A673 (cell line): ENCODE measurements at regions not wholly inside any gene's neighbourhood (a gene's known extent, or its start where the extent isn't known, plus 50 kb on each side); places are given as distances from the start of the nearest gene placed in this dataset.

Experiments
- EZH2 ChIP-seq: fragments of 200-600 bp; sonication (generic); IDR thresholded peaks from 2 replicates; pipeline ENCODE4 v1.6.1; 2017; ENCODE audit warnings: borderline replicate concordance, low read depth, mild to moderate bottlenecking, mixed read lengths, antibody characterized with exemption, low read length; ENCODE audit not compliant: poor library complexity, severe bottlenecking
- TF ChIP-seq, protein P1 (sequence below): fragments of 300-800, 200-600 bp; sonication (generic); conservative IDR thresholded peaks from 2 replicates; pipeline ENCODE4 v1.5.1; 2017; ENCODE audit warnings: low read depth, mild to moderate bottlenecking, antibody characterized with exemption, low read length, moderate library complexity, mixed read lengths

DNA sequence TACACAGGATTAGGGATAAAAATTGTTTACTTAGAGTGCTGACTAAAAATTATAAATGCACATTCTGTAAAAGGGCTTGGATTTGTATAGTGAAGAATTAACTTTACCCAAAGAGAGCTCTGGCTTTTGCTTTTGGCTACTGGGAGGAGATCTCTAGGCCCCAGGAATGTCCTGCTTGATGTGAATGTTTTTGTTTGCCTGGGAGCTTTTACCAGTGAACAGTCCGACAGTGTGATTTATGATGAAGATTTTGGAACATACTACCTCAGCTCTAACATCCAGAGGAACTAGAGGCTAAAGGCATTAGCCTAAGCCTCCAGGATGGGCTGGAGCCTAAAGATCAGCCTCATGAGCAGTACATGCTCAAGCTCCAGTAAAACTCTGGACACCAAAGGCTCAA is 103.7 kb upstream of the RFX3 start:
- TF ChIP-seq, protein P1, sequence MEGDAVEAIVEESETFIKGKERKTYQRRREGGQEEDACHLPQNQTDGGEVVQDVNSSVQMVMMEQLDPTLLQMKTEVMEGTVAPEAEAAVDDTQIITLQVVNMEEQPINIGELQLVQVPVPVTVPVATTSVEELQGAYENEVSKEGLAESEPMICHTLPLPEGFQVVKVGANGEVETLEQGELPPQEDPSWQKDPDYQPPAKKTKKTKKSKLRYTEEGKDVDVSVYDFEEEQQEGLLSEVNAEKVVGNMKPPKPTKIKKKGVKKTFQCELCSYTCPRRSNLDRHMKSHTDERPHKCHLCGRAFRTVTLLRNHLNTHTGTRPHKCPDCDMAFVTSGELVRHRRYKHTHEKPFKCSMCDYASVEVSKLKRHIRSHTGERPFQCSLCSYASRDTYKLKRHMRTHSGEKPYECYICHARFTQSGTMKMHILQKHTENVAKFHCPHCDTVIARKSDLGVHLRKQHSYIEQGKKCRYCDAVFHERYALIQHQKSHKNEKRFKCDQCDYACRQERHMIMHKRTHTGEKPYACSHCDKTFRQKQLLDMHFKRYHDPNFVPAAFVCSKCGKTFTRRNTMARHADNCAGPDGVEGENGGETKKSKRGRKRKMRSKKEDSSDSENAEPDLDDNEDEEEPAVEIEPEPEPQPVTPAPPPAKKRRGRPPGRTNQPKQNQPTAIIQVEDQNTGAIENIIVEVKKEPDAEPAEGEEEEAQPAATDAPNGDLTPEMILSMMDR = no peak
- TF ChIP-seq EZH2 = no peak
